ENCODE measurements at regions not wholly inside any gene's neighbourhood (a gene's known extent, or its start where the extent isn't known, plus 50 kb on each side); places are given as distances from the start of the nearest gene placed in this dataset.
"Not testable (repeated sequence)": the region's sequence is repeated elsewhere in the genome, so short reads cannot be mapped to it uniquely, and the experiment has no call there.

GRCh38 chr13:50277127-50277526, 261.9 kb downstream of the KCNRG start:
- no peak for DNase-seq

- DNase-seq, result no peak
These were observed 262.7 kb downstream of the KCNRG start for GRCh38 chr13:50277906-50278305.

- DNase-seq, result no peak
These were observed 265.2 kb downstream of the KCNRG start for GRCh38 chr13:50280441-50280937.

- no peak for DNase-seq
These were observed 266.8 kb downstream of the KCNRG start for GRCh38 chr13:50282016-50282415.

GRCh38 chr13:50283017-50283416, 267.8 kb downstream of the KCNRG start:
- no peak for DNase-seq

- peak in 1 of 2 donors; percentile 14 for DNase-seq
These were observed 269.3 kb downstream of the KCNRG start for GRCh38 chr13:50284540-50284939.

- DNase-seq, result no peak
These were observed 270.0 kb downstream of the KCNRG start for GRCh38 chr13:50285283-50285682.

GRCh38 chr13:50286324-50286723, 271.1 kb downstream of the KCNRG start:
- DNase-seq, result no peak

- DNase-seq, result no peak
These were observed 274.9 kb downstream of the KCNRG start for GRCh38 chr13:50290186-50290585.

- no peak for DNase-seq
These were observed 276.4 kb downstream of the KCNRG start for GRCh38 chr13:50291611-50292010.

- DNase-seq, result no peak
These were observed 276.8 kb downstream of the KCNRG start for GRCh38 chr13:50292081-50292480.

- not testable (repeated sequence) for DNase-seq
These were observed 279.2 kb downstream of the KCNRG start for GRCh38 chr13:50294425-50294824.

- DNase-seq, result no peak
These were observed 284.5 kb downstream of the KCNRG start for GRCh38 chr13:50299546-50300249.

GRCh38 chr13:50303963-50304721, 288.9 kb downstream of the KCNRG start:
- DNase-seq, result no peak

- DNase-seq, result no peak
These were observed 290.9 kb downstream of the KCNRG start for GRCh38 chr13:50306156-50306555.

- no peak for DNase-seq
These were observed 294.1 kb downstream of the KCNRG start for GRCh38 chr13:50309318-50309717.

- no peak for DNase-seq
These were observed 294.8 kb downstream of the KCNRG start for GRCh38 chr13:50309882-50310594.

GRCh38 chr13:50310734-50311133, 295.5 kb downstream of the KCNRG start:
- DNase-seq, result no peak

- peak in 1 of 2 donors; percentile 24 for DNase-seq
These were observed 303.6 kb downstream of the KCNRG start for GRCh38 chr13:50318887-50319286.

GRCh38 chr13:50319635-50320255, 304.5 kb downstream of the KCNRG start:
- DNase-seq, result peak in 1 of 2 donors; percentile 38

- DNase-seq, result no peak
These were observed 305.1 kb downstream of the KCNRG start for GRCh38 chr13:50320271-50320862.

GRCh38 chr13:50322006-50322405, 306.8 kb downstream of the KCNRG start:
- no peak for DNase-seq
